GM18951 (cell line): ENCODE measurements at regions not wholly inside any gene's neighbourhood (a gene's known extent, or its start where the extent isn't known, plus 50 kb on each side); places are given as distances from the start of the nearest gene placed in this dataset.

ENCODE experiments used
- POLR2A ChIP-seq: IDR thresholded peaks from 4 replicates; pipeline ENCODE4 v1.6.1; 2011; ENCODE audit warnings: mild to moderate bottlenecking; ENCODE audit not compliant: insufficient read length, insufficient read depth; ENCODE audit errors: extremely low read depth
- in situ Hi-C: fragments of 300-500 bp; cut with MboI; formaldehyde crosslinking; loops from one replicate; pipeline ENCODE4 v1.12.0; 2022; ENCODE audit warnings: low sequenced_read_pairs, mixed read lengths, inconsistent platforms; ENCODE audit not compliant: unreplicated experiment

DNA sequence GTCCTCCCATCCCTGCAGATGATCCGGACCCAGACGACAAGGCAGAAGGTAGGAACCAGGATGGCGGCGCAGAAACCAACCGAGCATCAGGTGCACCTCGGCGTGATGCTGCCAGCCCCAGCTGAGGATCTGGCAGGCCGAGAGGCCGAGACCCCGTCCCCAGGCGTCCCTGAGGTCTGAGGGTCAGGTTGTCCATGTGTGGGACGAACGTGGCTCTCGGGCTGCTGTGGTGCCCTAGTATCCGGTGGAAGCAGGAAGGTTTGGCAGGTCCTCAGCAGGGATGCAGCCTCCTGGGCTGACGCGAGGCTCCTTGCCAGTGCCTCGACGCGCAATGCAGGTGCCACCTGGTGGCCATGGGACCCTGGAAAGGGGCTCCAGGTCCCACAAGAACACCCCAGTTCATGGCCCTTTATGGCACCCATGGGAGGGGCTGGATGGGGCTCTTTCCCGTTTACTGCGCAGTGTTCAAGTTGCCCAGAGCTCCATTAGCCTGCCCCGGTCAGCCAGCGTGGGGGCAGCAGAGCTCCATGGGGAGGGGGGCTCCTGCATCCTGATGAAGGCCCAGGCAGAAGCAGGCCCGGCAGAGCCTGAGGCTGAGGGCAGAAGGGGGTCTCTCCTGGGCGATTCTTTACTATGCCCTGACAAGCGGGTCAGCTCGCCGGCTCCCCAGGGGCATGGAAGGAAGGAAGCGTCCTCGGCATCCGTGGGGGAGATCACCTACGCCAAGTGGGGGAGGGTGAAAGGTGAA is 129.9 kb downstream of the CTTN start:
- no peak for TF ChIP-seq POLR2A
- in situ Hi-C loops, result no loop called here

GRCh38 chr11:70528794-70529580 is 130.7 kb downstream of the CTTN start:
- in situ Hi-C loops, result no loop called here
- TF ChIP-seq POLR2A, result no peak

DNA sequence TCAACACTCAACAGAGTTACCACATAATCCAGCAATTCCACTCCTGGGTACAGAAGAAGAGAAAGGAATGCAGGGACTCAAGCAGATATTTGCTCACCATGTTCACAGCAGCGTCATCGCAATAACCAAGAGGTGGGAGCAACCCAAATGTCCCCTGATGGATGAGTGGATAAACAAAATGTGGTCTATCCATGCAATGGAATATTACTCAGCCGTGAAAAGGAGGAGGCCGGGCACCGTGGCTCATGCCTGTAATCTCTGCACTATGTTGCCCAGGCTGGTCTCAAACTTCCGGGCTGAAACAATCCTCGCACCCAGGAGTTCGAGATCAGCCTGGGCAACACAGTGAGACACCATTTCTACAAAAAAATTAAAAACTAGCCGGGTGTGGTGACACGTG is 131.7 kb downstream of the CTTN start:
- TF ChIP-seq POLR2A, result no peak

GRCh38 chr11:70530629-70531185 is 132.4 kb downstream of the CTTN start:
- TF ChIP-seq POLR2A, result no peak
- in situ Hi-C loops, result no loop called here

More for the DNA sequence above, 131.7 kb downstream of the CTTN start:
- in situ Hi-C loops, result no loop called here

GRCh38 chr11:70531281-70532065 is 133.1 kb downstream of the CTTN start:
- TF ChIP-seq POLR2A, result no peak
- in situ Hi-C loops, result no loop called here

- no peak for TF ChIP-seq POLR2A
- in situ Hi-C loops, result no loop called here
Measured at GRCh38 chr11:70532066-70532440, 133.7 kb downstream of the CTTN start.

DNA sequence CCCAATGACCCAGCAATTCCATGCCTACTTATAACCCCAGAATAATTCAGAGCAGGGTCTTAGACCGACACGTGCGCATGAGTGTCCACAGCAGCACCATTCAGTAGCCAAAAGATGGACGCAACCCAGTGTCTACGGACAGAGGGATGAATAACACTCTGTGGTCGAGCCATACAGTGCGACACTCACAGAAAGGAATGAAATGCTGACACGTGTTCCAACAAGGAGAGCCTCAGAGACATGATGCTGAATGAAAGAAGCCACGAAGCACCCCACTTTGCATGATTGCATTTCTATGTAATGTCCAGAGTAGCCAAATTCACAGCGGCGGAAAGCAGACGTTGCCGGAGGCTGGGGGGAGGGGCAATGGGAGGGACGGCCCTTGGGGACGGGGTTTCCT is 134.4 kb downstream of the CTTN start:
- TF ChIP-seq POLR2A, result no peak
- in situ Hi-C loops, result no loop called here

- in situ Hi-C loops, result no loop called here
- no peak for TF ChIP-seq POLR2A
Measured at GRCh38 chr11:70535191-70535971, 137.1 kb downstream of the CTTN start.

DNA sequence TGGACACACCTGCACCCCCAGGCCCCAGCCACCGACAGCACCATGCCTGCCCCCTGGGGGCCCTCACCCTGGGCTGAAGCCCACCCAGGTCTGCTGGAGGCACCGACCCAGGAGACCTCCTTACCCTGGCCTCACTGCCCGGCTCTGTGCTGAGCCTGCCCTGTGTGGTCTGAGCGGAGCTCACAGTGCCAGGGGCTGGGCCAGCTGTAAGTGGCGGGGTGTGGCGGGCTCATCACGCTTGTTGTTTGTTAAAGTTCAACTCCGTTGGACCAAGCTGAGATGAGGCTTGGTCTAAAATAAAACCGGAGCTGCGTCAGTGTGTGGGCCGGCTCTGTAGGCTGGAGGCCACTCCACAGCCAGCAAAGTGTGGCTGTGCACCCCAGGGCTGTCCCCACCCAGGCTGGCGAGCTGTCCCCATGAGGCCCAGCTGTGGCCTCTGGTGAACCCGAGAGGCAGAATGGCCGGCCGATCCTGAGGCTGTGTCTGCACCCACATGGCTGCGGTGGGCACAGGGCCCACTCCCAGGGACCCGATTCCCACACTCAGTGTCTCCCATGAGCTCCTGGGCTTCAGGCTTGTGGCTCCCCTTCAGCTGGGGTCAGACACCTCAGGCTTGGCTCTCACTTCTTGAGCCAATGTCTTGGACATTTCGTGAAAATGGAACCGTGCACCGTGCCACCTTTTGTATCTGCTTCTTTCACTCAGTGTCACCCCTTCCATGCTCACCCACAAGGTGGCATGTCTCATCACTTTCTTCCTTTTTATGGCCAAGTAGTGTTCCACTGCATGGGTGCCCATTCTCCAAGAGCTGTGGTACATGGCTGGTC is 137.9 kb downstream of the CTTN start:
- TF ChIP-seq POLR2A, result no peak
- in situ Hi-C loops, result no loop called here

GRCh38 chr11:70537576-70538571 is 139.5 kb downstream of the CTTN start:
- in situ Hi-C loops, result no loop called here
- no peak for TF ChIP-seq POLR2A
